DND-41 (cell line): ENCODE measurements at regions not wholly inside any gene's neighbourhood (a gene's known extent, or its start where the extent isn't known, plus 50 kb on each side); places are given as distances from the start of the nearest gene placed in this dataset.

Experiments used
- ATAC-seq: fragments of 200-7000 bp; cut with Tn5 transposase; 3 replicates; pipeline ENCODE4 v1.9.1; 2021; ENCODE audit warnings: low read depth; ENCODE audit not compliant: insufficient read depth
- DNase-seq: peaks from one replicate; pipeline ENCODE4 v3.0.0-alpha.2; 2020
- H2AFZ ChIP-seq: 2 replicates; pipeline ENCODE4 v1.6.0; 2012; ENCODE audit warnings: low read depth, low read length
- H3K27ac ChIP-seq: 2 replicates; pipeline ENCODE4 v1.5.1; 2012; ENCODE audit warnings: low read length, inconsistent platforms
- H3K27me3 ChIP-seq: fragments of 200-600 bp; sonication (generic); 2 replicates; pipeline ENCODE4 v1.6.0; 2012; ENCODE audit warnings: low read length, mild to moderate bottlenecking, inconsistent platforms; ENCODE audit not compliant: insufficient read depth, poor library complexity
- H3K36me3 ChIP-seq: 2 replicates; pipeline ENCODE4 v1.5.1; 2012; ENCODE audit warnings: low read length, inconsistent platforms; ENCODE audit not compliant: insufficient read depth
- H3K4me1 ChIP-seq: 2 replicates; pipeline ENCODE4 v1.5.1; 2012; ENCODE audit warnings: mild to moderate bottlenecking, low read length; ENCODE audit not compliant: insufficient read depth
- H3K4me2 ChIP-seq: 2 replicates; pipeline ENCODE4 v1.6.0; 2012; ENCODE audit warnings: mild to moderate bottlenecking, moderate library complexity, low read length, inconsistent platforms; ENCODE audit not compliant: insufficient read depth
- H3K4me3 ChIP-seq, 2 experiments: fragments of 200-600 bp in 1 of 2; shearing (Covaris generic) in 1 of 2; 2 replicates each; pipeline ENCODE4 v1.5.1; 2012 to 2016; ENCODE audit warnings: inconsistent platforms in 2 of 2, low read length in 2 of 2, mild to moderate bottlenecking in 2 of 2, low read depth in 1 of 2, moderate library complexity in 1 of 2
- H3K79me2 ChIP-seq: 2 replicates; pipeline ENCODE4 v1.6.0; 2012; ENCODE audit warnings: low read length, inconsistent platforms; ENCODE audit not compliant: insufficient read depth
- H3K9ac ChIP-seq: 2 replicates; pipeline ENCODE4 v1.6.0; 2012; ENCODE audit warnings: low read depth, mild to moderate bottlenecking, inconsistent platforms, low read length, moderate library complexity
- H3K9me3 ChIP-seq: 2 replicates; pipeline ENCODE4 v1.5.1; 2012; ENCODE audit warnings: low read length, moderate library complexity, mild to moderate bottlenecking, inconsistent platforms; ENCODE audit not compliant: insufficient read depth, severe bottlenecking
- H4K20me1 ChIP-seq: 2 replicates; pipeline ENCODE4 v1.6.0; 2012; ENCODE audit warnings: low read length; ENCODE audit not compliant: insufficient read depth
- CTCF ChIP-seq: IDR thresholded peaks from 2 replicates; pipeline ENCODE4 v1.5.1; 2012; ENCODE audit warnings: borderline replicate concordance, low read length, moderate library complexity, mild to moderate bottlenecking; ENCODE audit not compliant: poor library complexity, severe bottlenecking; ENCODE audit errors: extremely low read depth
- EZH2 ChIP-seq: IDR thresholded peaks from 3 replicates; pipeline ENCODE4 v1.6.1; 2012; ENCODE audit warnings: borderline replicate concordance, low read depth, mild to moderate bottlenecking, moderate library complexity, low read length, inconsistent platforms; ENCODE audit not compliant: severe bottlenecking

GRCh38 chr6:170460641-170461040 lies 92.5 kb downstream of the PSMB1 start:
- Histone ChIP-seq H3K27me3 (peaks cover 14% of the 10 kb centered on the region), H2AFZ (no peak overlapping the region), H3K4me1 (no peaks in the 10 kb centered on the region), H3K27ac (no peak overlapping the region), H3K36me3 (no peaks in the 10 kb centered on the region), H3K9me3 (peaks cover 3% of the 10 kb centered on the region), H4K20me1 (no peaks in the 10 kb centered on the region), H3K9ac (no peak overlapping the region), H3K4me3 (no peak overlapping the region), H3K4me2 (no peak overlapping the region), H3K79me2 (no peaks in the 10 kb centered on the region)
- DNase-seq (no peak), ATAC-seq (no peak)
- TF ChIP-seq EZH2: no peak
- TF ChIP-seq CTCF: no peak

GRCh38 chr6:170459451-170459850 lies 93.7 kb downstream of the PSMB1 start:
- H2AFZ ChIP-seq: no peak overlapping the region
- TF ChIP-seq CTCF (no peak), EZH2 (no peak)

DNA sequence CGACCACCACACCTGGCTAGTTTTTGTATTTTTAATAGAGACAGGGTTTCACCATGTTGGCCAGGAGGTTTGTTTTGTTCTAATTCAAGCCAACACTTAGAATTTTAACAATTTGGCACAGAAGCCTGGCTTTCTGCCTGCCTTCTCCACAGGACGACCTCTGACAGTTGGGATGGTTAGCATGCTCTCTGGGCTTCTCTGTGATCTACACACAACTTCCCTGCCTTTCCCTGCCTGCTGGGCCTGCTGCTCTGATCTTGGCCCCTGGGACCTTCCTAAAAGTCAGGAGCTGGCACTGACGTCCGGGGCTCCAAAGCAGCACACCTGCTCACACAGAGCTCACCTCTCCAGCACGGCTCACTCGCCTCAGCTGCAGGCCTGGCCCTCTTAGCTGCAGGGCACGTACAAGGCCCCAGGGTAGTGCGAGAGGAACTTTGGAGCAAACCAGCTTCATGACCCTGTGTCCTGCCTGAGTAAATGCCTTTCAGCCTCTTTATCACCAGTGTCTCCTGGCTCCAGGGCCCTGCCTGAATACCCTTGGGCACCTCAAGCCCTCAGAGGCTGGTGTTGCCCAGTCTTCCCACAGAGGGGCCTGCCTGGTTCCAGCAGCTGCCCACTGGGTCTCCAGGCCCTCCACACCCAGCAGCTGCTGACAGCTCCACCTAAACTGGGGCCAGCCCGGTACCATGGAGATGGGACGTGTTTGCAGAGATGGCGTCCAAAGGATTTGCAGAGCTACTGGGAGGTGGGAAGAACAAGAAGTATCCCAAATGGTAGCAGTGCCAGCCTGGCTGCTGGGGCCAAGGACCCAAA lies 96.0 kb downstream of the PSMB1 start:
- H3K4me3 ChIP-seq: no peak overlapping the region
- H3K27me3 ChIP-seq: peaks cover 14% of the 10 kb centered on the region
- DNase-seq: no peak
- H3K79me2 ChIP-seq: no peaks in the 10 kb centered on the region
- no peak for TF ChIP-seq CTCF
- TF ChIP-seq EZH2: no peak
- H2AFZ ChIP-seq: no peak overlapping the region
- H3K9me3 ChIP-seq: no peaks in the 10 kb centered on the region
- no peak overlapping the region for H3K9ac ChIP-seq
- H3K4me2 ChIP-seq: no peak overlapping the region
- no peaks in the 10 kb centered on the region for H4K20me1 ChIP-seq
- ATAC-seq: no peak
- H3K27ac ChIP-seq: no peak overlapping the region
- peaks cover 9% of the 10 kb centered on the region for H3K4me1 ChIP-seq
- H3K36me3 ChIP-seq: no peaks in the 10 kb centered on the region

More at GRCh38 chr6:170459451-170459850, 93.7 kb downstream of the PSMB1 start:
- Histone ChIP-seq H3K4me3 (no peak overlapping the region), H3K9ac (no peak overlapping the region), H3K9me3 (no peaks in the 10 kb centered on the region), H3K27me3 (peaks cover 14% of the 10 kb centered on the region), H3K4me2 (no peak overlapping the region), H3K36me3 (no peaks in the 10 kb centered on the region), H3K27ac (no peak overlapping the region), H4K20me1 (no peaks in the 10 kb centered on the region), H3K79me2 (no peaks in the 10 kb centered on the region), H3K4me1 (peaks cover 6% of the 10 kb centered on the region)
- ATAC-seq (no peak), DNase-seq (no peak)
